HG02943 (cell line): ENCODE measurements at regions not wholly inside any gene's neighbourhood (a gene's known extent, or its start where the extent isn't known, plus 50 kb on each side); places are given as distances from the start of the nearest gene placed in this dataset.

Experiments used
- ATAC-seq: cut with Tn5 transposase; IDR thresholded peaks from one replicate; pipeline ENCODE4 v1.9.1; 2021; ENCODE audit warnings: mild to moderate bottlenecking, low read depth, moderate library complexity; ENCODE audit not compliant: unreplicated experiment

DNA sequence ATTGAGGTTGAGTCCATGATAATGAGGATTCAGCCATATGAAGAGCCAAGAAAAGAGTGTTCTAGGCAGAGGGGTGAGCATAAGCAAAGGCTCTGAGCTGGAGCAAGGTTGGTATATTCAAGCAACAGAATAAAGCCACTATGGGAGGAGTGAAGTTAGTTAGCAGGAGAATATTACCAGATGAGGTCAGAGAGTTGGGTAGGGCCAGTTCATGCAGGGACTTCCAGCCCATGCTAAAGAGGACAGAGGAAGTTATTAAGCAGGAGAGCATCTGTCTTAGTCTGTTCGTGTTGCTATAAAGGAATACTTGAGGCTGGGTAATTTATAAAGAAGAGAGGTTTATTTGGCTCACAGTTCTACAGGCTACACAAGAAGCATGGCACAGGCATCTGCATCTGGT is 57.1 kb upstream of the ATG10 start:
- ATAC-seq, result no peak

GRCh38 chr5:81912933-81913332 is 58.9 kb upstream of the ATG10 start:
- ATAC-seq, result no peak

- ATAC-seq, result no peak
Measured at GRCh38 chr5:81909677-81910076, 62.1 kb upstream of the ATG10 start.

DNA sequence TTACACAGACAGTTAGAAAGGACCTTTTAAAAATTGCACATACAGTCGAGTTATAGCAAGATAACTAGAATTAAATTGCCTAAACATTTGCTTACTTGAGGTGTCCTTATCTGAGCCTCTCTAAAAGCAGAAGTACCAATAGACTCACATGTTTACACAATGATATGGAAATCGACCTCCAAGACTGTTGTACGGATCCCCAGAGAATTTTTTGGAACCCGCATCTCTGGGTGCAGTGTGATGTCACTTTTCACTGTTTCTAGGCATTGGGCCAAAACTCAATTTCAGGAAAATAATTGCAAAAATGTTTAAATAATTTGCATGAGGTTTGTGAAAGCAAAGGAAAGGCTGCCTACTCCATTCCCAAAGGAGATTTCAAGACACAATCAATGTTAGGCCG is 63.1 kb upstream of the ATG10 start:
- no peak for ATAC-seq

DNA sequence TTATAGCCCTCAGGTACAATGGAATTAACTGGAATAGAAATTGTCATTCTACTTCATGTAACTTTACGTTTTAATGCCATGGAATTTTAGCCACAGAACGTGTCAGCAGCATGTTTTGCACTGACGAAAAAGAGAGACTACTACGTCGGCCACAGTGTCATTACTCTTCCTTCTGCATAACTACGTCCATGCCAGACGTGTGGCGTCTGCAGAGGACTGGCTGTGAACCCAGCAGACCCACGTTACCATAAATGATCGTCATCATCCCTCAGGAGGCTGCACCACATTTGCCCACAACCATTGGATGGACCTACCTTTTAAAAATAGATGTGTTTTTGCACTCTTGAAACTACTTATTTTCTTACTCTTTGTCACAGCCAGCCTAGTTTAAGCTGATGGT is 63.8 kb upstream of the ATG10 start:
- no peak for ATAC-seq

DNA sequence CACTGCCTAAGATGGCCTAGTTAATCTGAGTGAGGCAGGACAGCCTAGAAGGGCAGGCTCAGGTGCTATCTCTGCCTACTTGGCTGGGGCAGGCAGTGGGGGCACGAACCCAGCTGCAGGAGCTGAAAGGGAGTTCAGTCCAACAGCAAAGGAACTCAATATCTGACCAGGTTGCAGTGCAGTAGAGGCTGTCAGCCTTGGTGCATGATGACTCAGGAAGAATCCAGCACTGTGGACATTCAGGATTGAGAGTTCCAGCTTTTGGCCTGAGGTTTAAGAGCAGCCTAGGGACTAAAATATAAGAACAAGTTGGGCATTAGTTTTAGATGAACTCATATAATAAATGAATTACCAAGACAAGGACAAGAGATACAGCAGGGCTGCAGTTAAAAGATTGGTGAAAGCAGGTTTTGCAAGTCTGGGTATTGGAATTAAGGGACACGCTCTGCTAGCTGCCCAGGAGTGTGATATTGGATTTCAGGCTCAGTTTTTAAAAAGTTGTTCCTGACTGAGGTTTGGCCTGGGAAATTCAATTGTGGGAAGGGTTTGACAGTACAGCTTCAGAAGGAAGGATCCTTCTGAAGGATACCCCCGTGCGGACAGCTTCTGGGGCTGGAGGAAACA is 64.7 kb upstream of the ATG10 start:
- no peak for ATAC-seq

DNA sequence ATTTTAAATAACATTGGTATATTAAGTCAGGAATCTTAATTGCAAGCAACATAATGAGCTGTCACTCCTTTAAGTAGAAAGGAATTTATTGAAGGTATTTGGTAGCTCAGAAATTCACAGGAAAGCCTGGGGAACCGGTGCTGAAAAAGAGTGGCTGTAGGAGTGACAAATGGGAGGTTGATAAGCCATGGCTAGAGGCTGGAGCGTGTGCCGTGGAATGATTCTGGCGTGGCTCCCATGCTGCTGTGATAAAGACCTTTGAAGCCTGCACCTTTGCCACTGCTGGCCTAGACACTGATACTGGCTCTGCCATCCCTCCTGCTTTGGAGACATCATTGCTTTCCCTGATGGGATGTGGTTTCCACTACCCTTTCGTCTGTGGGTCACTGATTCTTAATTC is 65.7 kb upstream of the ATG10 start:
- ATAC-seq, result no peak

GRCh38 chr5:81904861-81905260 is 67.0 kb upstream of the ATG10 start:
- no peak for ATAC-seq

DNA sequence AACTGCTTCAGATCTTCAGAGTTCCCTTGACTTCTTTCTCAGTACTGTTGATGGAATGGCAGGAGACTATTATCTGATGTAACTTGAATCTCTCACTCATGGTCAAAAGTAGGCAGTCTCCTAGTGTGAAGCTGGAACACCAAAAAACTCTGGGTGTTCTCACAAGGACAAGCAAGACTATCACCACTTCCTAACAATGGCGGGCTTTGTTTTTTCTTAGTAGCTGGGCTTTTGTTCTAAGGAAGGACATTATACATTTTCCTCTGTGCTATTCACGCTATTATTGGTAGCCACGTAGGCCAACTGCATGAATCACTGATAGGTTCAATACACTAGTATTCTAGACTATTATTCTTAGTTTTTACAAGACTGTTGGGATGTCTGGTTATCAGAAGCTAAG is 67.7 kb upstream of the ATG10 start:
- no peak for ATAC-seq

DNA sequence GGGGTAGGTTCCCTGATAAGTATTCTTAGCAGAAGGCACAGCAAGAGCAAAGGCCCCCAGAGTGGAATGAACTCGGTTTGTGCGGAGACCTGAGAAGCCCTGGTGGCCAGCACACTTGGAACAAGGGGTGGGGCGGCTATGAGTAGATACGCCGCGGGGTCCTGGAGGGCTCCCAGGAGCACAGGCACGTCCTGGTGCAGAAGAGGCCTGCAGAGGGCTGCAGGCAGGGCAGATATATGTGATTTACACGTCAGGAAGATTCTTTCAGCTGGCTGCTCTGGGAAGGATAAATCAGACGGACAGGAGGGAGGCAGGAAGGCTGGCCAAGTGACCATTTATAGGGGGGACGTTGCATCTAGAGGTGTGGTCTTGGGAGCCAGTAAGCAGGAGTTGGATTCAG is 70.2 kb upstream of the ATG10 start:
- ATAC-seq, result no peak

GRCh38 chr5:81899123-81899522 is 72.7 kb upstream of the ATG10 start:
- no peak for ATAC-seq

GRCh38 chr5:81898403-81898802 is 73.4 kb upstream of the ATG10 start:
- ATAC-seq, result no peak

DNA sequence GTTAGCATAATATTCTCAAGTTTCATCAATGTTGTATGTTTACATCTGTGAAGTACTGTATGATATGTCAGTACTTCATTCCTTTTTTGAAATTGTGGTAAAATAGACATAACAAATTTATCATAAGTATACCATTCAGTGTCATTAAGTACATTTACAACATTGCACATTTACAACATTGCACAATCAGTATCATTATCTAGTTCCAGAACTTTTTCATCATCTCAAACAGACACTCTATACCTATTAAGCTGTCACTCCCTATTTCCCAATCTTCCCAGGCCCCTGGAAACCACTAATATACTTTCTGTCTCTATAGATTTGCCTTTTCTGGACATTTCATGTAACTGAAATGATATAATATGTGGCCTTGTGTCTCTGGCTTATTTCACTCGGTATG is 75.1 kb upstream of the ATG10 start:
- no peak for ATAC-seq

DNA sequence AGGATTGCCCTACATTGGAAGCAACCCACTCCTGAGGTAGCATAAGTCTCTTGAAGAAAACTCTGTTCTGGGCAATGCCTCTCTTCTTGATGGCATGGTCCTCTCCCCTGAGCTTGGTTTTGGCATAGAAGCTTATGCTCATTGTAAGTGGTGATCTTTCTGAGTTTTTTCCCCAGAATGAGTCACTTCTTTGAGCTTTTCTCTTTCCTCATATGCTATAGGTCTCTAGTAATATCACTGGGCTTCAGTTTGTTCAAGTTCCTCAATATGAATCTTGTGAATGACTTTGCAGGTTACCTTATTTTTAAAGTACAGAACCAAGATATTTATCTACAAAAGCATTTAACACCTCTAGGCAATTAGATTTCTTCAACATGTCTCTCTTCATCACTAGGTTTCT is 76.5 kb upstream of the ATG10 start:
- ATAC-seq, result no peak

DNA sequence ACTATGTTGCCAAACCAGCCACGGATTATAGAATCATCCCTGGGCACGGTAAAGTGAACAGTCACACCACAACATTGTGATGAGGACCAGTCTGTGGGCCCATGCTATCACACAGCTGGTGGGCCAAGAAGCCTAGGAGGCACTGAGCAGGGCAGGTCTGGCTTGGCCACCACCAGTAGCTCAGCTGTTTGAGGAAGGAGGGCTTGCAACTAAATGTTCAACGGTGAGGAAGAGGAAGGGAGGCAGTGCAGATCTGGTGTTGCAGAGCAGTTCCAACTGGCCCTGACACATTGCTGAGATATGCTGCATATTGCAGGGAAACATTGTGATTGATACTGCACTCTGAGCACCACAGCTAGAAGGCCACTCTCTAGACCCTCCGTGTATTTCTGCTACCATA is 77.9 kb upstream of the ATG10 start:
- ATAC-seq, result no peak

DNA sequence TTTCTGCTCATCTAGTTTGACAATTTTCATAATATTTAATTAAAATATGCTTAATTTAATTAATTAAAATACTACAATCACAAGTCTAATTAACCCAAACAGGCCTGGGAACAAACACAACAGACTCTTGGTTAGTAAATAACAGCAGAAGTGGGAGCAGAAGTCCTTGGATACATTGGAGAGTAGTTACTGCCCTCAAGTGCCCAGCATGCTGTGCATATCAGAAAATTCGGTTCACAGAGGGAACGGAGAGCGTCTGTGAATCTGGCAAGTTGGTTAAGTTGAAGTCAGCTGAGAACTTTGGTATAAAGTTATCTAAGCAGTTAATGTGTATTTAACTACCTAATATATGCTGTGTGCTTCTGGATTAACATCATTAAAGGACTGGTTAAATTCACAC is 87.0 kb upstream of the ATG10 start:
- ATAC-seq, result no peak

- ATAC-seq, result no peak
Measured at GRCh38 chr5:81883371-81883770, 88.5 kb upstream of the ATG10 start.

GRCh38 chr5:81881595-81881994 is 90.2 kb upstream of the ATG10 start:
- ATAC-seq, result no peak

- ATAC-seq, result no peak
Measured at GRCh38 chr5:81879936-81880335, 91.9 kb upstream of the ATG10 start.

DNA sequence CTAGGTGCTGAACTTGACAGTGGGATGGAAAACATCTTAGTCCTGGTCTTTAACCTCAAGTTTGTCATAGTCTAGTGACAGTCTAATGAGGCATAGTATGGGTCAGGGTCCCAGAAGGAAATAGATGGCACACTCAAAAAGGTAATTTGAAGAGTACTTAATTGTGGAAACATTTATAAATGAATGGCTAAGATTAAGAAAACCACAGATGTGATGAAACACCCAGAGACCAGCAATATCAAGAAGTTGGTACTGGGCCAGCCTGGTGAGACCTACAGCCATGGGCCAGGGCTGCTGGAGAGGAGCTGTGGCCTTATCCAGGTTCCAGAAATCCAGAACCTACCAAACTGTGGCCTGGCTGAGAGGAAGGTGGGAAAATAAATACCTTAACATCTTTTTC is 93.5 kb upstream of the ATG10 start:
- ATAC-seq, result no peak

DNA sequence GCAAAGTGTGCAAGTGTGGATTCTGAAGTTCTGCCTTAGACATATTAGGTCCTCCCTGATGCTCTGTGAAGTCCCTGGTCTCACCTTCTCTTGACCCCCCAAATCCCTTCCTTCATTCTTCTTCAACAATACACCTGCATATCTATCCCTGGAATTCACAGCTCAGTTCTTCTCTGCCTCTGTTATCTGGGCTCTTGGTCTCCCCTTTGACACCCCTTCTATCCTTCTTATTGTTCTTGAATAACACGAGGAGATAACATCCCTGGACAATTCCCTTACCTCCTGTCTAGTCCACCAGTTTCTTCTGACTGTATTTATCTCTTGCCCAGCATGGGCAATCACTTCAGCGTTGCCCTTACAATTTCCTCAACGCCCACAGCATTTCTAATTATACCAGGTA is 104.8 kb upstream of the ATG10 start:
- ATAC-seq, result no peak

DNA sequence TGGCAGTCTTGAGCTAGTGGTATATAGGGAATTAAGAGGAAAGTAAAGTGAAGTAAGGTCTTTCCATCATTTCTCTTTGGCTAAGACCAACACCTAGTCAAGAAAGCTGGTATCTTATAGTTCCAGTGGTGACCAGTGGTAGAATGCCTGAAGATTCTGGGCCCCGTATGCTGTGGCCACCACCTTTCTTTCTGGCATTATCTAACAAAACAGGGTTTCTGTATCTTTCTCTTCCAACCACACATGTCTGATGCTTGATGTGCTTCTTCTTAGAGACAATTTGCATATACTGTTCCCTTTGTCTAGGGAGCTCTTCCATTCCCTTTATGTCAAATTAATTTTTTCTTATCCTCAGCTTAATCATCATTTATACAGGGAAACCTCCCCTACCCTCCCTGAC is 109.9 kb upstream of the SSBP2 start:
- ATAC-seq, result no peak

- no peak for ATAC-seq
Measured at GRCh38 chr5:81859624-81860023, 108.7 kb upstream of the SSBP2 start.
